ENCODE measurements at regions not wholly inside any gene's neighbourhood (a gene's known extent, or its start where the extent isn't known, plus 50 kb on each side); places are given as distances from the start of the nearest gene placed in this dataset.

DNA sequence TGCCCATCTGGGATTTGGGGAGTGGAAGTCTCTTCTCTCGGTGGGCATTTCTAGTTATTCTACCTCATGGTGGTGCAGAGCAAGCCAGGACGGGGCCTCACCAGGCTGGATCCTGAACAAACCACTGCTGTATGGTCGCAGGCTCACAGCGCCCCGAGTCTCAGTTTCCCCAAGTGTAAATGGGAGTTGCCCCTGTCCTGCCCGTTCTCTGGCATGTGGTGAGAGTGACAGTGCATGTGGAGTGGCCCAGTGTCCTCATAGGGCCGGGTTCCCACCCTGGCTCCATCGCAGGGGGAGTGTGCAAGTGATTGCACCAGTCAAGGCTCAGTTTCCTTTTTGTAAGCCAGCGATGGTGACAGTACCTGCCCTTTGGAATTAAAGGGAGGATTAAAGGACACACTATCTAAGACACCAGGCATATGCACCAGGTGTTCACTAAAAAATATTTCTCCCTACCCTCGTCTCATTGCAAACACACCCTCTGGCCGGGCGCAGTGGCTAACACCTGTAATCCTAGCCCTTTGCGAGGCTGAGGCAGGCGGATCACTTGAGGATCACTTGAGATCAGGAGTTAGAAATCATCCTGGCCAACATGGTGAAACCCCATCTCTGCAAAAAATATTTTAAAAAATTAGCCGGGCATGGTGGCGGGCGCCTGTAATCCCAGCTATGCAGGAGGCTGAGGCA is 173.3 kb upstream of the MYCN start:
- no peak for DNase-seq

DNA sequence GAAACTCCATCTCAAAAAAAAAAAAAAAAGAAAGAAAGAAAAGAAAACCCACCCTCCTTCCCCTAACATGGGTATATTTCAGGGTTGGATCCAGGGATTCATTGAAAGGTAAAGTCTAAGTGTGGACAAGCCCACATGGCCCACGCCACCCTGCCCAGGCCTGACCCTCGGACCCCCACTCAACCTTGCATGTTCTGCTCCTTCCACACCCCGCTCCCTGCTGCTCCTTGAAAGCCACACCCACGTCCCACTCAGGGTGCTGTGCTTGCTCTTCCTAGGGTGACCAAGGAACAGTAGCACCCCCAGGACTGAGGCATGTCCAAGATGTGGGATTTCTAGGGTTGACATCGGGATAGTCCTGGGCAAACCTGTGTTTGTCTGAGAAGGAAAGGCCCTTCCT is 172.7 kb upstream of the MYCN start:
- no peak for DNase-seq

DNA sequence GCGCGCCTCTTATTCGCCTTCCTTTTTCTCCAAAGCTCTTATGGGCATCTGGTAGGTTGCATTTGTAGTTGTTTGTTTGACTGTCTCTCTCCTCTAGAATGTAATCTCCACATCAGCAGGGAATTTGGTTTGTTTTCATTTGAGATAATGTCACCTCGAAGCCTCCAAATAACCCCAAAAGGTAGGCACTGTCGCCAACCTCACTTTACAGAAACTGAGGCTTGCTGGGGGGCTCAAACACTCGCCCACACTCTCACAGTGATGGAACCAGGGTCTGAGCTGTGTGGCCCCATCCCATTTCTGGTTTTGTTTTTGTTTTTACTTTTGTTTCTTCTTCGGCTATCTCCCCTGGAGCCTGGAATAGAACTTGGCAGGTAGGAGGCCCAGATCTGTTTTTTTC is 172.2 kb upstream of the MYCN start:
- no peak for DNase-seq

DNA sequence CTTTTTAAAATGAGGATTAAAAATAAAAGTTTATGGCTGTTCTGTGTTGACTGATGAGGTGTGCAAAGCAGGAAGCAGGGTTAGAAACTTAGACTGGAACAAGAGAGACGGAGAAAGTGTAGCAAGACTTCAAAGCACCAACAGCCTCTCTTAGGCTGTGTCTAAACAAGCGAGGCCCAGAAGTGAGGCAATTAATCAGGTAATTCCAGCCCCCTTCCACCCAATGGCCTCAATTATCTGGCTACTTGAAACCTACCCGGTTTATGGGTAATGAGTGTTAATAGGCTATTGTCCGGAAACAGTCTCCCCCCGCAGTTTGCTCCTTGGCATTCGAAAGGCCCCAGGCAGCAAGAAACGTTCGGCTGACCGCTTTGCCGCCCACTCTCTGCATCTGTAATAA is 171.7 kb upstream of the MYCN start:
- DNase-seq, result no peak

DNA sequence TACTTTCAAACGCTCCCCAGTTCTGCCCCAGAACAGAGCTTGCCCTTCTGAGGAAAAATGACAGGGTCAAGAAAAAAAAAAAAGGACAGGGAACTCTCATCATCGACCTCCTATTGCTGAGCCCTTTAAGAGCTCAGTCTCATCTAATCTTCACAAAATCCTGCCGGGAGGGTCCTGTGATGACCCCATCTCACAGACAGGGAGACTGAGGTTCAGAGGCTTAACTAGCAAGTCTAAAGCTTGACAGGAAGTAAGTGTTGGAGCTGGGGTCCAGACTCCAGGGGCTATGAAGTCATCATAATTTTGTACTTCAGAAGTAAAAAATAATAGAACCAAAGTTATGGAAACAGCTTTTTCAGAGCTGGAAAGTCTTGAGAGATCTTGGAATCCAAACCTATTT is 171.1 kb upstream of the MYCN start:
- no peak for DNase-seq

DNA sequence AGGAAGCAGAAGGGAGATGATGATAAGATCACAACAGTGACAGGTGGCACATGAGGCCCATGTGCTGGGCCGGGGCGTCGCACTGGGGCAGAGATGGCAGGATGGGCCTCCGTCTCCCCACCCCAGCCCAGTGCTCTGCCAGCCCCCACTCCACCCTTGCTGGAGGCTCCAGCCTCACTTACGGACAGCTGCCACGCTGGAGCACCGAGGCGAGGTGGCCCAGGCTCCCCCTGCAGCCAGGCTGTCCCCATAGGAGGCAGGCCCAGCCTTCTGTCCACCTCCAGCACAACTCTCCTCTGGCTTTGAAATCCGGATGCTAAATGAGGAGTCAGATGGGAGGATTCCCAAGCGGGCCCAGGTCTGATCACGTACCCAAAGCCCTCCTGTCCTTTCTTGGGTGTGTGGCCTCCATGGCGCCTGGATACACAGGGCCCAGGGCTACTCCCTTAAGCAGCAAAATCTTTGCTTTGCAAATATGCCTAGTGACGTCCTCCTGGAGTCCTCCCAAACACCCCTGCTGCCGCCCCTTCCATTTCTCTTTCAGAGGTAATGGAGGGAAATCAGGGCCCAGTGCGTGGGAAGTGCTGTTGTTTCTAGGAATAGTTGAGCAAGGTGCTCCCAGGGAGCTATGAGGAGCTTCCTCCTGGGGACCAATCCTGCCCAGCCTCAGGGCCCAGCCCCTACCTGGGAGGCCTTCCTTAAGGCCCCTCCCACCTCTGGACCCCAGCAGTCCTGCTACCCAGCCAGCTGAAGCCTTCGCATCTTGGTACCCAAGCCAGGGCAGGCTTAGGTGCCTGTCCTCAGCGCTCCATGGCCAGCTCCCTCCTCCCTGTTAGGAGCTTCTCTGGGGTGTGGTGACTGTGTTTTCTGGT is 170.4 kb upstream of the MYCN start:
- no peak for DNase-seq

DNA sequence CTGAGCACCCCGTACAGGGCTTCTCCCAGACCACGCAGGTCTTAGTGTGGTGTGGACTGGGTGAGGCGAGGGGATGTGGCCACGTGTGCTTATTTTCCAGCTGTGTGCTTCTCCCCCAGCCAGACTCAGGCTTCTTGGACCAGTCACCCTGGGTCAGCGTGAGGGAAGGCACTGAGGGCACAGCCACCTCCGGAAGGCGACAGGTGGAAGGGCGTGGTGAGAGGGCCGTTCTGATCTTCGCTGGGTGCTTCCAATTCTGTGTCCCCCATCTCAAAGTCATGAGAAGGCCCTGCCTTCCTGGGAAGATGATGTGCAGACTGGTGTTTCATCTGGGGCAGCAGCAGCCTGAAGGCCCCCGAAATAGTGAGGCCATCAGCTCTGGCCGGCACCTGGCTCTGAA is 169.7 kb upstream of the MYCN start:
- DNase-seq, result no peak

DNA sequence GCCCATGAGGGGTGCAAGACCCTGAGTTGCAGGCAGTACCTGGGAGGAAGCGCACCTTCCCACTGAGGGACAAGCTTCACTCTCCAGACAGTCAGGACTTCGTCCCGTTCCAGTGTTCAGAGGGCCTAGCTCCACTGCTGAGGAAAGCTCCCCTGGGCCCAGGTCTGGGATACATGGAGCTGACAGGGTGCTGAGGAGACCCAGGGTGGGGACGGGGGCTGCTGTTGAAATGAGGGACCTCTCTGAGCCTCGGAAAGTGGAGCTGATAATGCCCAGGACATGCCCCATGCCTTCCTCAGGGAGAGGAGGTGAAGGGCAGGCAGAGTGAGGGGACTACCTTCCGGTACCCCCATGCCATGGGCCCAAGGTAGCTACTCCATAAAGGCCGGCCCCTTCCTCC is 169.2 kb upstream of the MYCN start:
- DNase-seq, result no peak

DNA sequence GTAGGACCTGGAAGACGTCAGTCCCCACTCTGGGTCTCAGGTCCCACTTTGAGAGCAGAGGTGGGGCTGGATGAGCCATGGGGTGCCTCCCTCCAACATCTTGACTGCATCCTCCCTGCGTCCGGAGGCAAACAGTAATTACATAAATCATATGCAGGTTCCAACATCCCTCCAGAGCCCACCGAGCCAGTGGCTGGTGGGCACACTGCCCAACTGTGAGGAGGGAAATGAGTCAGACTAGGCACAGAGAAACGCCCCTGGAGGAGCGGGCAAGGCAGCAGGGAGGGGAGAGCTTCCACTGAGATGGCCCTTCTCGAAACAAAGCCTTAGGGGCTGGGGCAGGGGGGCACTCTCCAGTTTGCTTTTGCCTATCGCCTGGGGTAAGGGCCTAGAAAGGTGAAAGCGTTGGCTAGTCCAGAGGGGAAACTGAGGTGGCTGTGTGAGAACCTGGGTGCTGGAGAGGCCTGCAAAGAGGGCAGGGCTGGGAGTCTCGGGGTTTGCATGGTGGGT is 168.2 kb upstream of the MYCN start:
- no peak for DNase-seq

DNA sequence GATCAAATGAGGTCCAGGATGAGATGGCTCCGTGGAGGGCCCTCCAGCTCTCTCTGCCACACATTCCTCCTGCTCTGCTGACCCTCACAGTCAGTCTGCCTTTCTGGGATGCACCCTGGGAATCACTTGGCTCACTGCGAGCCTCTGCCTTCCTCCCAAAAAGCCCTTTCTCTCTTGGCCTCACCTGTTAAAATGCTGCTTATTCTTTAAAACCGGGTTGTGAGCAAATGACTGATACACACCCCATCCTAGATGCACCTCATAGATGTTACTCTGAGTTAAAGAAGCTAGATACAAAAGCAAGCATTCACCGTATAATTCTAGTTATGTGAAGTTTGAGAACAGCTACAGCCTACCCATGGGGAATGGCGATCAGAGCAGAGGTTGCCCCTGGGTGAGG is 167.7 kb upstream of the MYCN start:
- DNase-seq, result no peak

DNA sequence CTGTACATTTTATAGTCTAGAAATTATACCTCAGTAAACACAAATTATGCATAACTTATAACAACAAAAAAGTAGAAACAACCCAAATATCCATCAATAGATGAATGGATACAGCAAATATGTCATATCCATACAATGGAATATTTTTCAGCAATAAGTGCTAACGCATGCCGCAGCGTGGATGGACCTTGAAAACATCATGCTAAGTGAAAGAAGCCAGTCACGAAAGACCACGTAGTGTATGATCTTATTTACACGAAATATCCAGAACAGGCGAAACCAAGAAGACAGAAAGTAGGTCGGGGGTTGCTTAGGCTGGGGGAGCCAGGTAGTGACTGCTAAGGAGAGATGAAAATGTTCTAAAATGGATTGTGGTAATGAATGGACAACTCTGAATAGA is 167.1 kb upstream of the MYCN start:
- DNase-seq, result no peak

DNA sequence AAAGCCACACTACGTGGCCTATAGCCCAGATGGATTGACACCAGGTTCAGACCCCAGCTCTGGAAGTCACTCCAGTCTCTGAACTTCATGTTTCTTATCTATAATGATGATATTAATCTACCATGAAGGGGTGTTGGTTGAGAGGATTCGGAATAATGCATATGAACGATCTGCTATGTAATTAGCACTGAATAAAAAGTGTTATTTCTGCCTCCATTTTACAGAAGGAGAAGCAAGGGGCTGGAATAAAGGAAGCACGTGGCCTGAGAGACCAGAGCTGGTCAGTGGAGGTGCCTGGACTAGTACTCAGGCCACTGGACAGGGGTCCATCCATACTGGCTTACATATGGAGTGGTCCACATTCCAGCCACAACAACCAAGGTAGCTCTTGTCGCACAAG is 166.5 kb upstream of the MYCN start:
- no peak for DNase-seq

DNA sequence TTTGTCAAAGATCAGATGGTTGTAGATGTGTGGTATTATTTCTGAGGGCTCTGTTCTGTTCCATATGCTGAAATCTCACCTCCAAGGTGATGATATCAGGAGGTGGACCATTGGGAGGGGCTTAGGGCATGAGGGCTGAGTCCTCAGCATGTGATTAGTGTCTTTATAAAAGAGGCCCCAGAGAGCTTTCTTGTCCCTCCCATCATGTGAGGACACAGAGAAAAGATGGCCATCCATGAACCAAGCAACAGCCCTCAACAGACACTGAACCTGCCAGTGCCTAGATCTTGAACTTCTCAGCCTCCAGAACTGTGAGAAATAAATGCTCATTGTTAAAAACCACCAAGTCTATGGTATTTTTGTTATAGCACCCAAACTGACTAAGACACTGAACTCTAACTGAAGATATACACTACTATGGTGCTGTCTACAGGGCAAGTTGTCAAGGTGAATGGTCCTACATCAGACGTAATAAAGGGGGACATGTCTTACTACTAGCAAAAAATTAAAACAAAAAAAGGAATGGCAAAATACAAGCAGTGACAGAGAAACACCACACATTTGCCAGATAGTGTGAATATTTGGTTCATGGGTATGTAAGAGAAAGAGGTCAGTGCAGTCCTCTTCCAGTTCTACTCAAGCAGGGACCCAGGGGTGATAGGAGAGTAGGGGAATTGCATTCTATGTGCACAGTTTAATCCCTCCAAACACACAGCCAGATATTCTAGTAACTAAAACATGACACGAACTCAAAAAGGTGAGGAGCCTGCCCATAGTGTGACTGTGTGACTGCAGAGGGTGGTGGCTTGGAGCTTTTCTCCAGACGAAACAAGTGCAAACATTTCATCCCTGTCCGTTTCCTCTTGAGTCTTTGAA is 164.4 kb upstream of the MYCN start:
- no peak for DNase-seq

DNA sequence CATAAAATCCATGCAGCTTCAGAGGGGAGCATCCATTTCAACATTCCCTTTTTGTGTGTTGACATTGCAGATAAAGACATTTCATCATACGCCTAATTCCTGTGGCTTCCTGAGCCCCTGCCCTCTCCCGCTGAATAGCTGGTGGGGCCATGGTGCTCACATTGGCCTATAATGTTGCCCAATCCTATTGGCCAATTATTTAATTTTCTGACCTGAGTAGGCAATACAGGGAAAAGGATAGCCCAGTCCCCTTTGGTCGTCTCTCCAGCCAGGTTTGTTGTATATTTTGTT is 163.8 kb upstream of the MYCN start:
- DNase-seq, result no peak

DNA sequence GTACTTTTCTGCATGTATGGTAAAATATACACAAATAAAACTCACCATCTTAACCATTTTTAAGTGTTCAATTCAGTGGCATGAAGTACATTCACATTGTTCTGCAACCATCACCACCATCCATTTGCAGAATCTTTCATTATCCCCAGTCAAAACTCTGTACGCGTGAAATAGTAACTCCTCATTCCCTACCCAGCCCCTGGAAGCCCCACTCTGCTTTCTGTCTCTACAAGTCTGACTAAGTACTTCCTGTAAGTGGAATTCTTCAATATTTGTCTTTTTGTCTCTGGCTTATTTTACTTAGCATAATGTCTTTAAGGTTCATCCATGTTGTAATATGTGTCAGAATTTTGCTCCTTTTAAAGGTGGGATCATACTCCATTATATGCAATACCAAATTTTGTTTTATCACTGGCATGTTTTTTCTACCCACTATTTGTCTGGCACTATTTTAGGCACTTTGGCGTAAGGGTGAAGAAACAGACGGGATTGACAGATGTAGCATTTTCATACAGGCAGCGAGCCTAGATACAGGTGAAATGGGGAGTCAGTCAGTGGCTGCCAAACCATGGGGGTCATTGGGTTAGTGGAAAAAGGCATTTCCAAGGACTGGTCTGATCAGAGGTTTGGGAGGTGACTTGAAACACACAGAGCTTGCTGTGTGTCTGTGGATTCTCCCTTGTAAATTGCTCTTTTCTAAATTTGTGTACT is 163.2 kb upstream of the MYCN start:
- DNase-seq, result no peak

DNA sequence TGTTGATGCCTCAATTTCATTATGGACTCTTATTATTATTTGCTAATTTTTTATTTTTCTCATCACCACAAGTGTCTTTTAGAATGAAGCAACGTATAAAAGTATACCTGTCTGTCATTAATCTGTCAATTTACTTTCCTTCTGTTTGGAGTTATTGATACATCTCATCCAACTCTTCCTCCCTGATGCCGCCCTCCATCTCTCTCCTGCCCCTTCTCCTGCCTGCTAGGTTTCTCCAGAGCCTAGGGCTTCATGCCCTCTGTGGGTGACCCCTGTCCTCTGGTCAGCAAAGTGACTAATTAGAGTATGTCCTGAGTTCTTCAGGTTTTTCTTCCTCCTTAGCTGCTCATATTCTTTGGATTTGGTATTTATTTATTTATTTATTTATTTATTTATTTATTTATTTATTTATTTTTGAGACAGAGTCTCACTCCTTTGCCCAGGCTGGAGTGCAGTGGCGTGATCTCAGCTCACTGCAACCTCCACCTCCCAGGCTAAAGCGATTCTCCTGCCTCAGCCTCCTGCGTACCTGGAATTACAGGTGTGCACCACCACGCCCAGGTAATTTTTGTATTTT is 162.5 kb upstream of the MYCN start:
- DNase-seq, result no peak

DNA sequence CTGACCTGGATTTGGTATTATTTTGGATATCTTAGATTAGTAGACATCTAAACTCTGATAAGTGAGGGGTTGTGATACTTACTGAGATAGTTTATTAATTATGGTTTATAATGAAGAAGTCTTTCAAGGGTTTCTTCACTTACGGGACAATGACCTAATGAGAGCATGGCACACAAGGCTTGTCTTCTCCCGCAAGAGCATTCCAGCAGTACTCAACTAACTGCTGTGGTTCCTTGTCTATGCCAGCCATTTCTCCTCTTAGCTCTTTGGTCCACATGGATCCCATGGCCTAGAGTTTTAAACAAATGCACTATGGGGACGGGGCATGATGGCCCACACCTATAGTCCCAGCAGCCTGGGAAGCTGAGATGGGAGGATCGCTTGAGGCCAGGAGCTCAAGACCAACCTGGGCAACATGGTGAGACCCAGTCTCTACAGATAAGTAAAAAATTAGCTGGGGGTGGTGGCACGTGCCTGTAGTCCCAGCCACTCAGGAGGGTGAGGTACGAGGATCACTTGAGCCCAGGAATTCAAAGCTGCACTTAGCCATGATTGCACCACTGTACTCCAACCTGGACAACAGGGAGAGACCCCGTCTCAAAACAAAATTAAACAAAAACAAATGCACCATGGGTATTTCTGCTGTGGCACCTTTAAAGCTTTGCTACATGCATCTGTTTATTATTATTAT is 161.7 kb upstream of the MYCN start:
- no peak for DNase-seq

DNA sequence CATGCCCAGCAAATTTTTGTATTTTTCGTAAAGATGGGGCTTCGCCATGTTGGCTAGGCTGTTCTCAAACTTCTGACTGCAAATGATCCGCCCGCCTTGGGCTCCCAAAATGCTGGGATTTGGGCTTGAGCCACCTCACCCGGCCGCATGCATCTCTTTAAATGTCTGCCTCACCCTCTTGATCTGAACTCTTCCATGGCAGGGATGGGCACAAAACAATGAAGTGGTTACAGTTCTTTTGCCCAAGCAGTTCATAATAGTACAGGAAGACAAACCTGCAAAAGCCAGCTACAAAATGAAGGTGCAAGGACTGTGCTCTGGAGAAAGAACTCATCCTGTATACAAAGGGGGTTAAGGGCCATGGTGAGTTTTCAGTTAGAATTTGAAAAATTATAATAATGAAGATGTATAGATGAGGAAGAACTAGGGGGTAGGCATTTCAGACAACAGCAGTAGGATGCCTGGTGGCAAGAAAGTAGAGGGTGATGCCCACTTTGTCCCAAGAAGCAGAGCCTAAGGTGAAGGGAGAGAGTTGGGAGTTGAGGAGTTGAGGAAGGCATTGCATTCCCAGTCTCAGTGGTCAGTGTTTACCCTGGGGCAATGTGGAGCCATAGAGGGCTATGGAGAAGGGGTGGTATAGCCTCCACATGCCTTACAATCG is 160.8 kb upstream of the MYCN start:
- no peak for DNase-seq

DNA sequence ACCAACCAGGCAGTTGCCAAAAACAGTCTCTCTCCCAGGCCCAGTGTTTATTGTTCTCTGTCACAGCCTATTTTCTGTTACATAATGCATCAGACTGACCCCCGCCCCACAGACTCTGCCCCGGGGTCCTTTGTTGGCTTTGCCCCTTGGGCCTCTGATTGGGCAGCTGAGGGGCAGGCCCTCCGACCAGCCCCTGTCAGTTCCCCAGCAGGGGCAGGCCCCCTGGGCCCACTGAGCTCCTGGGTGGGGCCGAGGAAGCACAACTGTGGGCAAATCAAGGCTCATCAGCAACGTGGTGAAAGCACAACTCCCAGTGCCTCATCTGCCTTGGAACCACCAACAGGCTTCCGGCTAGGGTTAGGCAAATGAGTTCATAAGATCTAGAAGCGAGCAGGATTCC is 160.1 kb upstream of the MYCN start:
- DNase-seq, result no peak

DNA sequence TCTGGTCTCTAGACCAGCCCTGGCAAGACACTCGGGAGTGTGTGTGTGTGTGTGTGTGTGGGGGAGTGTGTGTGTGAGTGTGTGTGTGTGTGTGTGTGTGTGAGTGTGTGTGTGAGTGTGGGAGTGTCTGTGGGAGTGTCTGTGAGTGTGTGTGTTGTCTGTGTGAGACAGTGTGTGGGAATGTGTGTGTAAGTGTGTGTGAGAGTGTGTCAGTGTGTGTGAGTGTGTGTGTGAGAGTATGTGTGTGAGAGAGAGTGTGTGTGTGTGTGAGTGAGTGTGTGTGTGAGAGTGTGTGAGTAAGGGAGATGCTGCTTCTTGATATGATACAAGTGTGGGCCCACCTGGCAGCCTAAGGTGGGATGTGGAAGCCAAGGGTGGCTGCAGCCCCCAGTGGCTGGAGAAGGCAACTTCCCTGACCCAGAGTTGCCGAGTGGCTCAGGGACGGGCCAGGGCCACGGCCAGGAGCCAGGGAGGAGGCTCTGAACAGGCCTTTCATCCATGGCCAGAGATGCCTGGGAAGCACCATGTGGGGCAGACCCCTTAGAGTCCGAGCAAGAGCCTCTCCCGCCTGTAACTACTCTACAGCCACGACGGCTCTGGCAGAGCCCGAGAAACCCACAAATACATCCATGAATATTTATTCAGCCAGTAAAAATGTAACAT is 159.3 kb upstream of the MYCN start:
- DNase-seq, result no peak

Data from activated CD8-positive, alpha-beta memory T cell treated with anti-CD3 and anti-CD28 coated beads, Interleukin-2, amount 50 U/mL, for 48 hours (primary cell).